ENCODE measurements at regions not wholly inside any gene's neighbourhood (a gene's known extent, or its start where the extent isn't known, plus 50 kb on each side); places are given as distances from the start of the nearest gene placed in this dataset.
"Not testable (repeated sequence)": the region's sequence is repeated elsewhere in the genome, so short reads cannot be mapped to it uniquely, and the experiment has no call there.

GRCh38 chrX:67346667-67347066 lies 197.2 kb upstream of the AR start:
- no peak overlapping the region for H3K27ac ChIP-seq
- no peaks in the 10 kb centered on the region for H3K4me1 ChIP-seq
- no peak for DNase-seq
- no peak for TF ChIP-seq CTCF (IDR thresholded peaks at IDR 0.05)
- H3K27me3 ChIP-seq = no peaks in the 10 kb centered on the region
- intact Hi-C loops (cut with DNase I; ENCODE audit: low total_unique reads) = no loop called here
- no peaks in the 10 kb centered on the region for H3K9me3 ChIP-seq
- no peak overlapping the region for H3K4me3 ChIP-seq
- no peaks in the 10 kb centered on the region for H3K36me3 ChIP-seq

DNA sequence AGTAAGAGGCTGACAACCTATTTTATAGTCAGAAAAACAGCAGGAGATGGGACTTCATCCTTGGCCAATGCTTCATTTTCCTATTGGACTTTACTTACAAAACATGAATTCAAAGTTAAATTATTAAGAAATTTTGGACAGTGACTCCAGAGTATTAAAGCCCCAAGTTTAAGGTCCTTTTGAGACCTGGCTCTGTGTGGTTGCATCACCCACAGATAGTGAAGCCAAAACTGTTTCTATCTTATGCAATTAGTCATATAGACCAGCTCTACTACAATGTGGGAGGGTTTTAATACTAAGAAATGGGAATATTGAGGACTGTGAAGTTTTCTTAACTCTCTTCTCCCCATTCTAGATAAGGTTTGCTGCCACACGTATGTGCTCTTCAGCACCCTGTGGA lies 196.7 kb upstream of the AR start:
- intact Hi-C loops (cut with DNase I; ENCODE audit: low total_unique reads) = no loop called here
- Histone ChIP-seq H3K9me3 (no peaks in the 10 kb centered on the region), H3K27me3 (no peaks in the 10 kb centered on the region), H3K4me1 (no peaks in the 10 kb centered on the region), H3K36me3 (no peaks in the 10 kb centered on the region), H3K27ac (no peak overlapping the region), H3K4me3 (no peak overlapping the region)
- no peak for DNase-seq
- TF ChIP-seq CTCF (IDR thresholded peaks at IDR 0.05) = no peak

- no peak for TF ChIP-seq CTCF (IDR thresholded peaks at IDR 0.05)
- DNase-seq = no peak
- intact Hi-C loops (cut with DNase I; ENCODE audit: low total_unique reads) = no loop called here
- Histone ChIP-seq H3K9me3 (no peaks in the 10 kb centered on the region), H3K27ac (no peak overlapping the region), H3K36me3 (no peaks in the 10 kb centered on the region), H3K4me3 (no peak overlapping the region), H3K27me3 (no peaks in the 10 kb centered on the region), H3K4me1 (no peaks in the 10 kb centered on the region)
These were observed 192.4 kb upstream of the AR start for GRCh38 chrX:67351411-67351810.

- no peak for DNase-seq
- TF ChIP-seq CTCF (IDR thresholded peaks at IDR 0.05) = no peak
- Histone ChIP-seq H3K36me3 (no peaks in the 10 kb centered on the region), H3K27ac (no peak overlapping the region), H3K4me1 (no peaks in the 10 kb centered on the region), H3K4me3 (no peak overlapping the region), H3K9me3 (no peaks in the 10 kb centered on the region), H3K27me3 (no peaks in the 10 kb centered on the region)
- intact Hi-C loops (cut with DNase I; ENCODE audit: low total_unique reads) = no loop called here
These were observed 190.0 kb upstream of the AR start for GRCh38 chrX:67353651-67354370.

DNA sequence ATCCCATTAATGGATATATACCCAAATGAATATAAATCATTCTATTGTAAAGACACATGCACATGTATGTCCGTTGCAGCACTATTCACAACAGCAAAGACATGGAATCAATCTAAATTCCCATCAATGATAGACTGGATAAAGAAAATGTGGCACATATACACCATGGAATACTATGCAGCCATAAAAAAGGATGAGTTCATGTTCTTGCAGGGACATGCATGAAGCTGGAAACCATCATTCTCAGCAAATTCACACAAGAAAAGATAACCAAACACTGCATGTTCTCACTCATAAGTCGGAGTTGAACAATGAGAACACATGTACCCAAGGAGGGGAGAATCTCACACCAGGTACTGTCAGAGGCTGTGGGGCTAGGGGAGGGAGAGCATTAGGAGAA lies 182.6 kb upstream of the AR start:
- intact Hi-C loops (cut with DNase I; ENCODE audit: low total_unique reads); H3K27ac ChIP-seq; H3K4me3 ChIP-seq; H3K36me3 ChIP-seq; H3K4me1 ChIP-seq; H3K27me3 ChIP-seq; DNase-seq: not testable (repeated sequence)
- H3K9me3 ChIP-seq = peaks cover 0 to 13% (median 12%) of the 10 kb centered on the region in 3 donors

GRCh38 chrX:67384403-67384802 lies 159.4 kb upstream of the AR start:
- H3K36me3 ChIP-seq = no peaks in the 10 kb centered on the region
- H3K9me3 ChIP-seq = peaks cover 0 to 5% (median 5%) of the 10 kb centered on the region in 3 donors
- no peak overlapping the region for H3K27ac ChIP-seq
- intact Hi-C loops (cut with DNase I; ENCODE audit: low total_unique reads) = no loop called here
- no peaks in the 10 kb centered on the region for H3K4me1 ChIP-seq
- H3K4me3 ChIP-seq = no peak overlapping the region
- TF ChIP-seq CTCF (IDR thresholded peaks at IDR 0.05) = no peak
- no peak for DNase-seq
- H3K27me3 ChIP-seq = no peaks in the 10 kb centered on the region

Measured in tibial artery (tissue), 4 donors.